ENCODE measurements at regions not wholly inside any gene's neighbourhood (a gene's known extent, or its start where the extent isn't known, plus 50 kb on each side); places are given as distances from the start of the nearest gene placed in this dataset.
"Not testable (repeated sequence)": the region's sequence is repeated elsewhere in the genome, so short reads cannot be mapped to it uniquely, and the experiment has no call there.

- not testable (repeated sequence) for TF ChIP-seq CTCF (IDR thresholded peaks at IDR 0.05; ENCODE audit: control extremely low read depth in 1 of 3, insufficient read depth in 1 of 3, low read depth in 1 of 3, low read length in 3 of 3); SIN3A (conservative IDR thresholded peaks at IDR 0.05 in 1 of 2, IDR thresholded peaks at IDR 0.05 in 1 of 2; ENCODE audit: low read depth in 1 of 2, low read length in 2 of 2); RAD21 (IDR thresholded peaks at IDR 0.05 in 1 of 2, conservative IDR thresholded peaks at IDR 0.05 in 1 of 2; ENCODE audit: low read depth in 2 of 2, low read length in 2 of 2); CREB1 (IDR thresholded peaks at IDR 0.05)
These were observed 55.7 kb upstream of the ATXN3L start for GRCh38 chrX:13375596-13375995.

Data from H1 (cell line).